ENCODE measurements at regions not wholly inside any gene's neighbourhood (a gene's known extent, or its start where the extent isn't known, plus 50 kb on each side); places are given as distances from the start of the nearest gene placed in this dataset.
"Not testable (repeated sequence)": the region's sequence is repeated elsewhere in the genome, so short reads cannot be mapped to it uniquely, and the experiment has no call there.

DNA sequence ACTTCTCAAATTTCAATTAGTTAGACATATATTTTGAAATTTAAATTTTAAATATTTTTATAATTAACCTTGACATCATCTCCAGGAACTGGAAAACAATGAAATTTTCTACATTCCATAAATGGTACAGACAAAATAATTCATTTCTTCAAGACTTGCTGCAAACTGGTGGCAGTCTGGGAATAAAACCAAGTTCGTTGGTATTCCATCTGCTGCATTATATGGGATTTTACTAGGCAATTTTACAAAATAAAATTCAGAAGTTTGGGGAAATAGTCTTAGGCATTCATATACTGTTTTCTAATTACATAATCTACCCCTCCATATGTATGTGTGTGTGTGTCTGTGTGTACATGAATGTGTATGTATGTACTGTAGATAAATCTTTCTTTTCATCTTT, 984.6 kb upstream of the KCND2 start:
- Histone ChIP-seq H3K4me3 (no peak overlapping the region), H3K4me1 (no peaks in the 10 kb centered on the region), H3K27me3 (no peaks in the 10 kb centered on the region), H3K9me3 (no peaks in the 10 kb centered on the region), H3K36me3 (no peaks in the 10 kb centered on the region), H3K27ac (no peak overlapping the region)
- intact Hi-C loops (cut with DNase I) = no loop called here
- ATAC-seq (no peak), DNase-seq (no peak), FAIRE-seq (no peak)
- TF ChIP-seq CTCF (IDR thresholded peaks at IDR 0.05) = no peak
- WGBS, 2 donors = 56 to 68% methylated on average over 1 of the region's 1 CpG

GRCh38 chr7:119300341-119300740, 972.6 kb upstream of the KCND2 start:
- H3K27me3 ChIP-seq; H3K4me1 ChIP-seq; intact Hi-C loops (cut with DNase I); H3K36me3 ChIP-seq; DNase-seq; H3K27ac ChIP-seq; FAIRE-seq; H3K4me3 ChIP-seq; ATAC-seq; H3K9me3 ChIP-seq: not testable (repeated sequence)
- 51 to 60% methylated on average over 3 of the region's 3 CpGs for WGBS, 2 donors

DNA sequence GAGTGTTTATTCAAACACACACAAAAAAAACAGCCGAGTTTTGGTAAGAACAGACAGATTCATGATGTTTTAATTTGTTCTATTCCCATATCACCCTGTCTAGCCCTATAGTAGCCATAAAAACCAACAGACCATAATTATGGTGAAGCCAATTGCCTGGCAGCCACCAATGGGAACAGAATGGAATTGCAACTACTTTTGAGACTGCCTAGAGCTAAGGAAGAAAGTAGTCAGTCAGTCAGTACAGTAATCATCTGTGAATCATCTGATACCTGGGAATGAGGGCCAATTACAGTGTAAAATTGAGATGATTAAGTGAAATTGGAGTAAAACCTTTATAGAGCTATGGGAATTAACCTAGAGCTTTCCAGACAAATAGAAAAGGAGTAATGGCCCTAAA, 952.7 kb upstream of the KCND2 start:
- no peaks in the 10 kb centered on the region for H3K9me3 ChIP-seq
- H3K27me3 ChIP-seq = no peaks in the 10 kb centered on the region
- 15 to 24% methylated on average over 1 of the region's 1 CpG for WGBS, 2 donors
- DNase-seq = no peak
- TF ChIP-seq CTCF (IDR thresholded peaks at IDR 0.05) = no peak
- H3K4me3 ChIP-seq = no peak overlapping the region
- intact Hi-C loops (cut with DNase I) = no loop called here
- ATAC-seq = no peak
- no peaks in the 10 kb centered on the region for H3K4me1 ChIP-seq
- no peak overlapping the region for H3K27ac ChIP-seq
- no peaks in the 10 kb centered on the region for H3K36me3 ChIP-seq
- no peak for FAIRE-seq

GRCh38 chr7:119329715-119330114, 943.3 kb upstream of the KCND2 start:
- TF ChIP-seq CTCF (IDR thresholded peaks at IDR 0.05) = no peak
- WGBS, 2 donors = 56 to 59% methylated on average over 5 of the region's 5 CpGs
- no peaks in the 10 kb centered on the region for H3K27me3 ChIP-seq
- no peaks in the 10 kb centered on the region for H3K36me3 ChIP-seq
- DNase-seq (no peak), ATAC-seq (no peak), FAIRE-seq (no peak)
- H3K4me3 ChIP-seq = no peak overlapping the region
- H3K27ac ChIP-seq = no peak overlapping the region
- H3K9me3 ChIP-seq = no peaks in the 10 kb centered on the region
- intact Hi-C loops (cut with DNase I) = no loop called here
- no peaks in the 10 kb centered on the region for H3K4me1 ChIP-seq

DNA sequence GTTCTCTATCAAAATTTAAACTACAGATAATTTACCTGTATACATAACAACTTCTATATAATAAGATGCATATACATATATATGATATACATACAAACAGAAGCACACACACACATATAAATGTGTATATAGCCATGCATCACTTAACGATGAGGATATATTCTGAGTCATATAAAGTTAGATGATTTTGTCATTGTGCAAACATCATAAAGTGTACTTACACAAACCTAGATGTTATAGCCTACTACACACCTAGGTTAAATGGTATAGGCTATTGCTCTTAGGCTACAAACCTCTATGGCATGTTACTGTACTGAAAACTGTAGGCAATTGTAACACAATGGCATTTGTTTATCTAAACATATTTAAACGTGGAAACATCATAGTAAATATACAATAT, 937.6 kb upstream of the KCND2 start:
- Histone ChIP-seq H3K27ac (no peak overlapping the region), H3K36me3 (no peaks in the 10 kb centered on the region), H3K4me3 (no peak overlapping the region), H3K27me3 (no peaks in the 10 kb centered on the region), H3K9me3 (no peaks in the 10 kb centered on the region), H3K4me1 (no peaks in the 10 kb centered on the region)
- no peak for FAIRE-seq
- DNase-seq = no peak
- ATAC-seq = no peak
- WGBS, 2 donors = 48 to 54% methylated on average over 2 of the region's 2 CpGs
- intact Hi-C loops (cut with DNase I) = no loop called here
- TF ChIP-seq CTCF (IDR thresholded peaks at IDR 0.05) = no peak

- H3K4me1 ChIP-seq = no peaks in the 10 kb centered on the region
- no peak for DNase-seq
- intact Hi-C loops (cut with DNase I) = no loop called here
- 63 to 73% methylated on average over 5 of the region's 5 CpGs for WGBS, 2 donors
- no peak overlapping the region for H3K4me3 ChIP-seq
- H3K27ac ChIP-seq = no peak overlapping the region
- no peak for FAIRE-seq
- no peak for TF ChIP-seq CTCF (IDR thresholded peaks at IDR 0.05)
- H3K36me3 ChIP-seq = no peaks in the 10 kb centered on the region
- no peak for ATAC-seq
- no peaks in the 10 kb centered on the region for H3K27me3 ChIP-seq
- no peaks in the 10 kb centered on the region for H3K9me3 ChIP-seq
Observed at GRCh38 chr7:119341822-119342221, 931.2 kb upstream of the KCND2 start.
